ENCODE measurements at regions not wholly inside any gene's neighbourhood (a gene's known extent, or its start where the extent isn't known, plus 50 kb on each side); places are given as distances from the start of the nearest gene placed in this dataset.

GRCh38 chr6:14690120-14691056 is 555.5 kb upstream of the JARID2 start:
- DNase-seq = no peak

DNA sequence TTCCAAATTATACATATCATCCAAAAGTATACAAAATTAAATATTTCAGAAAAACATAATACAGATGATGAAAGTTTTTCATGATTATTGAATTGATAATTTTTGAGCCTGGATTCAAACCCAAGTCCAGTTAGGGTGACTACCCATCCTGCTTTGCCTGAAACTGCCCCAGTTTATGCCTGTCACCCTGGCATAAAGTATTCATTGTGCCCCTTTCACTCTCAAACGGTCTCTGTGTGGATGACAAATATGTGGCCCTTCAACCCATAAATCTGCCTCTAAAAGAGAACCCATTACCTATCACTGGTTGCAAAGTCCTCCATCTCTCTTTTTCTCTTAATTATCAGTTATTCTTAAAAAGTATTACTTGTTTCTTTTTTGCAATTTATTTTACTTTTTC is 553.7 kb upstream of the JARID2 start:
- DNase-seq = no peak

- peak; percentile 19 for DNase-seq
These were observed 552.3 kb upstream of the JARID2 start for GRCh38 chr6:14693301-14694192.

GRCh38 chr6:14694308-14694707 is 551.6 kb upstream of the JARID2 start:
- no peak for DNase-seq

DNA sequence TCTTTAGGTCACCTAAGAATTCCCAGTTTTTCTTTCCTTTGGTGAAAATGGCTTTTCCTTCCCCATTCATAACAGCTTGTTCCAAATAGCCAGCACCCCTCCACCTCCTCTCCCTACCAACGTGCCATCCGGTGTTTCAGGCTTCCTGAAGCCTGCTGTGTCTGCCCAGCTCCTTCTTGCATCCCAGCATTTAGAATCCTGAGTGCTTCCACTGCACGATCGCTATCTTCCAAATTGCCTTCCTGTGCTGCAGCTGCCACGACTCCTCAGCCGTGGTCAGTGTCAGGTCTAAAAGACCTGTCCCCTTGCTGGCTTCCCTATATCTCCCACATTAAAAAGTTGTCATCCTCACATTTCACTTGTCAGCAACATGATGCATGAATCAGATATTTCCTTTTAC is 550.3 kb upstream of the JARID2 start:
- DNase-seq = no peak

- no peak for DNase-seq
These were observed 549.5 kb upstream of the JARID2 start for GRCh38 chr6:14696367-14696766.

DNA sequence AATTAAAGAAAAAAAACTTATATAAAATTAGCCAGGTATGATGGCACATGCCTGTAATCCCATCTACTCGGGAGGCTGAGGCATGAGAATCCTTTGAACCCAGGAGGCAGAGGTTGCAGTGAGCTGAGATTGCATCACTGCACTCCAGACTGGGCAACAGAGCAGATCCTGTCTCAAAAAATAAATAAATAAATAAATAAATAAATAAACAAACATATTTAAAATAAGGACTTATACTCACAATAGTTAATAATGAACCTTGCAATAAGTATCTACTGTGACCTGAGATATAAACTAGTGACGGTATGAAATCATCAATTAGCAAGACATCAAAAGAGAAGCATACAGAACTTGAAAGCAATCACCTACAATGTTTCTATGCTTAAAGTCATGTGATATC is 548.4 kb upstream of the JARID2 start:
- no peak for DNase-seq

GRCh38 chr6:14699803-14700601 is 545.9 kb upstream of the JARID2 start:
- DNase-seq = no peak

- DNase-seq = no peak
These were observed 543.9 kb upstream of the JARID2 start for GRCh38 chr6:14701946-14702345.

GRCh38 chr6:14702678-14703077 is 543.2 kb upstream of the JARID2 start:
- no peak for DNase-seq

DNA sequence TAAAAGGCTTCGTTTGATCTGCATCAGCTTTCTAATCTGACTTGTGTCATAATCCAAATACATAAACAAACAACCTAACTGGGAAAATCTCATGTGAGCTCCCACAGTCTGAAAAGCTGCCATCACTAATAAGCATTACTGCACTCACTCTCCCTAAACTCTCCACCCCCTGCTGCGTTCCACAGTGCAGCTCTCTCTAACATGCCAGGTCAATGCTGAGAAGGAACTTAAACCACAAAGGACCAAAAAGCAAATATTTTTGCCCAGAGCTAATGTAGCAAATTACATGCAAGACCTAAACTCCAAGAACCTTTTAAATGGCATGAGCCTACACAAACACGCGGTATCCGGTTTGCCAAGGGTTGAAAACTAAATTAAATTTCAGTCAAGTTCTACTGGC is 542.3 kb upstream of the JARID2 start:
- DNase-seq = peak; percentile 80

DNA sequence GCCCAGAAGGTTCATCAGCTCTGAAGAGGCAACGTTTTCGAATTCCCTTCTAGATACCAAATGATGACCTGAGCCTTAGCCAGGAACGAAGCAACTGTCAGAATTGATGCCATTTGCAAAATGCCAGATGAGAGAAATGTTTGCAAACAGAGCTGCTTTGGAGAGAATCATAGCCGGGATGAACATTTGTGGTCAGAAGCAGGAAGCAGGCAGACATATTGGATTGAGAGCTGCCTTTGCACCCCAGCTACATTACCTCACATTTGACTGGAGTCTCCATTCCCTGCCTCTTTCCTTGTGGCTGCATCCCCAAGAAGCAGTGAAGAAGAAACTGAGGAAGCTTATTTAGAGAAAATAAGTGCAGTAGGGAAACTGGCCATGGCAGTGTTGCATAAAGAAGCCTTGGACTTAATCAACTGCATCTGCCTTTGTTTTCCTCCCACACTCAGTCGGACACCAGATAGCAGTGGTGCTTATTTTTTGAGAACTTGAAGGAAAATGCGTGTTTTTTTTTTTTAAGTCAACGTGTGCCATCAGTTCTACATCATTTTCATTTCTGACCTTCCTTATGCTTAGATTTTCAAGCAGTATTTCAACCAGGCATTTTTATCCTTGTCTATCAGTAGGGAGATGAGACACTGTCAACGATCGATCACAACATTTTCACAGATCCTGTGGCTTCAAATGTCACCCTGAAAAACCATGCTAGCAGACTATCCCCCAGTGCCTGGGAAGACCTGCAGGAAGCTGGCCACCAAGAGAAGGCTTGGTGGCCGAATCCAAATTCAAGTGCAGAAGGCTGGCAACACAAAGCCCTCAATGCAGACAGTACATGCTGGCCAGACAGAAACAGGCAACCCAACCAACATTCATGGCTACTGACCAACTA is 541.2 kb upstream of the JARID2 start:
- DNase-seq = no peak

DNA sequence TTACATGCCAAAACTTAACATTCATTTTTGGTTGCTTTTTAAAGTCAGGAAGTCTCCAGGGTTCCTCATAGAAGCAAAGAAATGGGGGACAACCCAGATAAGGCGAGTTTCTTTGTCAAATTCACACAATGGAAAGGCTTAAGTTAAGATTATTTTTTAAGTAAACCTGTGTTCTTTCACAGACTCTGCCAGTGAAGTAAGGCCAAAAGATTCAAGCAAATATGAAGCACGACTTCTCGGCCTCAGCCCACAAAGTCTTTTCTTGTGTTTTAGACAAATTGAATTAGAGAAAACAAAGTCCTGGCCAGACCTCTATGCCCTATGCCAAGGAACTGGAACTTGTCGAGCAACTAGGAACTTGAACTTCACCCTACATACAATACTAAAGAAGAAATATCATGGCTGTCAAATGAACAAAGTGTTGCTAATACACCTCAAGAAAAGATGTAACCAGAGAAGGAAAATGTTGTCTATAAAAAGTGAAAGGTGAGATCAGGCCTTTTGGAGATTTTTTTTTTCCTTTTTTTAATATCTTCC is 540.0 kb upstream of the JARID2 start:
- no peak for DNase-seq

DNA sequence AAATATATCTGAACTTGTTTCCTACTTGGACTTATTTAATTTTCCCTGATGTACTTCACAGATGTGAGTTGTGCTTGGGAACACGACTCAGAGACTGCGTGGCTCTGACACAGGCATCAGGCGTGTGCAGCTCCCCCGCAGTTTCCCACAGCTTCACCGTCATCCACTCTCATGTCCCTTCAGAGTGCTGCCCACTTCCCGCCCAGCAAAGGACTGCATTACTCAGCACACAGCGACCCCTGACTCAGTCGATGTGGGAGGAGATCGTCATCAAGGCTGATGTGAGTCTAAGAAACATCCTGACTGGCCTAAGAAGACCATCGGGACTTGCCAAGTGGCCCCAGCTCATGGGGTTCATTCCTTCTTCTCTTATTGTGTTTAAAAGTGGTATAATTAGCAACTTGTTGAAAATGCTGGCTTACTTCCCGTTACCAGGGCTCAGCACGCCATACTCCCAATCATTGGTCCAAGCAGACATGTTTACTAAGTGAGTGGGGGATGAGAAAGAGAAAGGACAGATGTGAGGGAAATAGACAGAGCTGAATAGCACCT is 539.4 kb upstream of the JARID2 start:
- no peak for DNase-seq

DNA sequence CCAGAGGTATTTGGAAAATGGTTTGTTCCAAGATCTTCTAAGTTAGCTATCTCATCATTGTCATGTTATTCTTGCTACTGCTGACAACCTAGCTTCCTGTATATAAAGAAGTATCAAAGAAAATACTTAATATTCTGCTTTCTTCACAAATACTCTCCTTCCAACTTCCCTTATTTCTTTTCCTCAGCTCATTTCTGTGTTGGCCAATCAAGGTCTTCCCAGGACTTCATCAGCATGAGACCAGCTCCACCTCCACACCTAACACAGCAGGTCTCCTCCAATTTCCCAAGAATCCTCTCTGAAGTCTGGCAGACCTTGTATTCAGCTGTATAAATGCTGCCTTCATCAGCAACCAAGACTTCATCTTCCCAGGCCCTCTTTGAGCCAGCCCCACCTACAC is 538.6 kb upstream of the JARID2 start:
- DNase-seq = no peak

DNA sequence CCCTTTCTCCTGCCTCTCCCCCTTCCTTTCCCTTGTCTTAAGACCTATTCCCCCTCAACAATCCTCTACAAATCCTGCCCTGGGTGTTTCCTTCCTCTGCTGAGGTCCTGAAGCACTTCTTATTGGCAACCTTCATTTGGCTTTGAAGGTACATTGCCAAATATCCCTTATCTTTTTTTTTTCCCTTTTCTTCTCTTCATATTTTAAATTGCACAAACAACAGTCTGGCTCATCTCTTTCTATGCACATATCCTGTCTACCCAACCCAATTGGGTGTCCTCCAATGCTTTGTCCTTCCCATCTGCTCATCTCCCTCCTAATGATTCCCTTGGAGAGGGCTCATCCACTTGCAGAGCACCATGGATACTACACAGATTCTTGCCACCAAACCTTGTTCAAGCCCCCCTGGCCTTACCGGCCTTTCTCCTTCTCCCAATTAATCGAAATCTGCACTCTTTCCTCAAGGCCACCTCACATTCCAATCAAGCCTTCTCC is 537.9 kb upstream of the JARID2 start:
- DNase-seq = no peak

DNA sequence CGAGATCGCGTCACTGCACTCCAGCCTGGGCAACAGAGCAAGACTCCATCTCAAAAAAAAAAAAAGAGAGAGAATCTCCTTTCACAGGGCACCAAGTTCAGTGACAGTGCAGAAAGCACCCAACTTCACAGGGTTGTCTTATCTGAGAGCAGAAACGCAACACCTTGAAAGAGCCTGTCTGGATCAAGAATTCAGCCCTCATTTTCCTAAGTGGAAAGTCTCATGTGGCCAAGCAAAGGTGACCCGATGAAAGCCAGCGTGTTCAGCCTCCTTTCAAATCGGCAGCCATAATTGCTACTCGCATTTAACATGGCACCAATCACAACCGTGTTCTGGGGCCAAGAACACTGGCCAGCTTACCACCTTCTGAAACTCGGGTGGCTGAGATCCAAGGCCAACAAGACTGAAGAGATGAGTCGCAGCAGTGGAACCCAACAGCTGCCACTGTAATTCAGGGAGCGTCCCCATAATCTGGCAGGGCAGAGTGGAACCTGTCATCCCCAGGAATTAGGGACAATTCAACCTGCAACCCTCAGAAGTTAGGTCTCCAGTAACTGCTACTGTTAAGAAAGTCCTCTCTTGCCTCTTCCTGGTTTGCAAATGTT is 536.7 kb upstream of the JARID2 start:
- no peak for DNase-seq

DNA sequence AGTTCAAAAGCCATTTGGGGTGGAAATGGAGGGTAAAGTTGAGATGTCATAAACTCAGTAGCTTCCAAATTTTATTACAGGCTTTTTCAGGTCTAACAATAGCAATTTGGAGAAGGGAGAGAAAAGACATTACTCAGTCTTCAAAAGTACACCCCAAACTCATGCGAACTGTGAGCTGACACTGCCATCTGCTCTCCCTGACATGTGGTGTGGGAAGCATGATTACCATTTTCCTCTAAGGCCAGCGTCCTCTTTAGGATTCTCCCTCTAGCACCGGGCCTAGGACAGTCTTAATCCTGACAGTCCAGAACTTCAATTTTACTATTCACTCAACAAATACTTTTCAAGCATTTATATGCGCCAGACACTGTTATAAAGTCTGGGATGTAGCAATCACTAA is 536.0 kb upstream of the JARID2 start:
- no peak for DNase-seq

DNA sequence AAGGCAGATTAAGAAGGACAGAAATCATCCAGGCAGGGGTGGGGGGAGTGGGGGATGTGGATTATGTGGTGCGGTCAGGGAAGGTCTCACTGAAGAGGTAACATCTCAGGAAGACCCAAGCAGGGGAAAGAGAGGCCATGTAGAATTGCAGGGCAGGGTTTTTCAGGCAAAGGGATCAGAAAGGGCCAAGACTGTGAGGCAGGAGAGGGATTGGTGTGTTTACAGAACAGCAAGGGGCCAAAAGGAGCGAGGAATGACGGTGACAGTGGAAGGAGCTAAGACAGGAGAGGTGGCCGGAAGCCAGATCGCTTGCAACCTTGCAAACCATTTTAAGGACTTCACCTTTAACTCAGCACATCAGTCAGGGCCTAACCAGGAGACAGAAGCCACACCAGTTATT is 535.4 kb upstream of the JARID2 start:
- DNase-seq = no peak

GRCh38 chr6:14711056-14711703 is 534.7 kb upstream of the JARID2 start:
- no peak for DNase-seq

All from eye (tissue), 1 donor.